ENCODE measurements at regions not wholly inside any gene's neighbourhood (a gene's known extent, or its start where the extent isn't known, plus 50 kb on each side); places are given as distances from the start of the nearest gene placed in this dataset.

GRCh38 chr10:118175148-118175547 lies 128.4 kb upstream of the RAB11FIP2 start:
- no peak for DNase-seq (ENCODE audit: low read depth in 2 of 2)

- DNase-seq (ENCODE audit: low read depth in 2 of 2), result no peak
These were observed 126.6 kb upstream of the RAB11FIP2 start for GRCh38 chr10:118173296-118173695.

- no peak for DNase-seq (ENCODE audit: low read depth in 2 of 2)
These were observed 125.1 kb upstream of the RAB11FIP2 start for GRCh38 chr10:118171861-118172260.

- no peak for DNase-seq (ENCODE audit: low read depth in 2 of 2)
These were observed 120.4 kb upstream of the RAB11FIP2 start for GRCh38 chr10:118167056-118167700.

GRCh38 chr10:118163217-118163616 lies 116.5 kb upstream of the RAB11FIP2 start:
- no peak for DNase-seq (ENCODE audit: low read depth in 2 of 2)

- DNase-seq (ENCODE audit: low read depth in 2 of 2), result no peak
These were observed 114.9 kb upstream of the RAB11FIP2 start for GRCh38 chr10:118161461-118162246.

GRCh38 chr10:118153287-118153686 lies 106.5 kb upstream of the RAB11FIP2 start:
- no peak for DNase-seq (ENCODE audit: low read depth in 2 of 2)

GRCh38 chr10:118151461-118151860 lies 104.7 kb upstream of the RAB11FIP2 start:
- no peak for DNase-seq (ENCODE audit: low read depth in 2 of 2)

- no peak for DNase-seq (ENCODE audit: low read depth in 2 of 2)
These were observed 101.5 kb upstream of the RAB11FIP2 start for GRCh38 chr10:118148247-118148646.

GRCh38 chr10:118145256-118145655 lies 98.5 kb upstream of the RAB11FIP2 start:
- DNase-seq (ENCODE audit: low read depth in 2 of 2), result no peak

GRCh38 chr10:118141471-118141870 lies 94.7 kb upstream of the RAB11FIP2 start:
- no peak for DNase-seq (ENCODE audit: low read depth in 2 of 2)

GRCh38 chr10:118139321-118139720 lies 92.6 kb upstream of the RAB11FIP2 start:
- DNase-seq (ENCODE audit: low read depth in 2 of 2), result no peak

- DNase-seq (ENCODE audit: low read depth in 2 of 2), result no peak
These were observed 81.9 kb upstream of the RAB11FIP2 start for GRCh38 chr10:118128675-118129074.

GRCh38 chr10:118118716-118119115 lies 72.0 kb upstream of the RAB11FIP2 start:
- no peak for DNase-seq (ENCODE audit: low read depth in 2 of 2)

GRCh38 chr10:118116715-118117449 lies 70.1 kb upstream of the RAB11FIP2 start:
- DNase-seq (ENCODE audit: low read depth in 2 of 2), result no peak

GRCh38 chr10:118116362-118116714 lies 69.6 kb upstream of the RAB11FIP2 start:
- DNase-seq (ENCODE audit: low read depth in 2 of 2), result no peak

GRCh38 chr10:118115701-118116100 lies 69.0 kb upstream of the RAB11FIP2 start:
- DNase-seq (ENCODE audit: low read depth in 2 of 2), result no peak

- DNase-seq (ENCODE audit: low read depth in 2 of 2), result no peak
These were observed 68.3 kb upstream of the RAB11FIP2 start for GRCh38 chr10:118114992-118115391.

- DNase-seq (ENCODE audit: low read depth in 2 of 2), result no peak
These were observed 65.9 kb upstream of the RAB11FIP2 start for GRCh38 chr10:118112543-118113125.

- no peak for DNase-seq (ENCODE audit: low read depth in 2 of 2)
These were observed 64.0 kb upstream of the RAB11FIP2 start for GRCh38 chr10:118110750-118111149.

- DNase-seq (ENCODE audit: low read depth in 2 of 2), result no peak
These were observed 61.7 kb upstream of the RAB11FIP2 start for GRCh38 chr10:118108194-118109026.

Measured in stimulated activated CD8-positive, alpha-beta memory T cell treated with anti-CD3 and anti-CD28 coated beads, Interleukin-7, amount 100 ng/mL, for 1 hour (primary cell).